H9 (cell line): ENCODE measurements at regions not wholly inside any gene's neighbourhood (a gene's known extent, or its start where the extent isn't known, plus 50 kb on each side); places are given as distances from the start of the nearest gene placed in this dataset.

Experiments used
- DNase-seq: peaks from one replicate; pipeline ENCODE4 v3.0.0-alpha.2; 2017
- H2AFZ ChIP-seq: one replicate; pipeline ENCODE4 v1.6.1; 2013; ENCODE audit warnings: mild to moderate bottlenecking, low read length, control low read depth, moderate library complexity
- H2AK5ac ChIP-seq: 2 replicates; pipeline ENCODE4 v1.6.1; 2013; ENCODE audit warnings: low read length, control low read depth, mixed read lengths; ENCODE audit not compliant: insufficient read length
- H2BK120ac ChIP-seq: one replicate; pipeline ENCODE4 v1.6.1; 2013; ENCODE audit warnings: low read depth, mild to moderate bottlenecking, low read length, control low read depth, inconsistent platforms; ENCODE audit not compliant: poor library complexity, severe bottlenecking
- H2BK12ac ChIP-seq: 2 replicates; pipeline ENCODE4 v1.6.1; 2013; ENCODE audit warnings: low read length, control low read depth, mixed read lengths, low read depth; ENCODE audit not compliant: insufficient read length
- H2BK15ac ChIP-seq: 2 replicates; pipeline ENCODE4 v1.6.1; 2013; ENCODE audit warnings: low read depth, low read length, control low read depth
- H2BK20ac ChIP-seq: one replicate; pipeline ENCODE4 v1.6.1; 2013; ENCODE audit warnings: low read depth, mild to moderate bottlenecking, low read length, control low read depth, inconsistent platforms; ENCODE audit not compliant: poor library complexity, severe bottlenecking
- H2BK5ac ChIP-seq: 2 replicates; pipeline ENCODE4 v1.6.1; 2013; ENCODE audit warnings: low read length, control low read depth, mixed read lengths; ENCODE audit not compliant: insufficient read length
- H3K14ac ChIP-seq: 2 replicates; pipeline ENCODE4 v1.6.1; 2013; ENCODE audit warnings: low read length, control low read depth; ENCODE audit not compliant: insufficient read depth
- H3K18ac ChIP-seq: 2 replicates; pipeline ENCODE4 v1.6.1; 2013; ENCODE audit warnings: low read depth, mild to moderate bottlenecking, mixed read lengths, low read length, control low read depth; ENCODE audit not compliant: insufficient read length
- H3K23ac ChIP-seq: 2 replicates; pipeline ENCODE4 v1.6.1; 2013; ENCODE audit warnings: low read length, control low read depth, mixed read lengths, low read depth; ENCODE audit not compliant: insufficient read length
- H3K23me2 ChIP-seq: 2 replicates; pipeline ENCODE4 v1.6.1; 2013; ENCODE audit warnings: low read depth, mild to moderate bottlenecking, mixed read lengths, low read length, control low read depth; ENCODE audit not compliant: insufficient read length, poor library complexity, severe bottlenecking
- H3K27ac ChIP-seq: 2 replicates; pipeline ENCODE4 v1.5.1; 2013; ENCODE audit warnings: low read length, control low read depth, mixed read lengths, low read depth; ENCODE audit not compliant: insufficient read length
- H3K27me3 ChIP-seq: 2 replicates; pipeline ENCODE4 v1.6.1; 2013; ENCODE audit warnings: low read length, control low read depth, inconsistent platforms; ENCODE audit not compliant: insufficient read depth
- H3K4ac ChIP-seq: 2 replicates; pipeline ENCODE4 v1.6.1; 2013; ENCODE audit warnings: low read depth, mild to moderate bottlenecking, control low read depth, inconsistent platforms, low read length, moderate library complexity
- H3K4me1 ChIP-seq: 2 replicates; pipeline ENCODE4 v1.6.1; 2013; ENCODE audit warnings: low read length, control low read depth, inconsistent platforms; ENCODE audit not compliant: insufficient read depth
- H3K4me2 ChIP-seq: 2 replicates; pipeline ENCODE4 v1.6.1; 2013; ENCODE audit warnings: low read length, control low read depth, mixed read lengths; ENCODE audit not compliant: insufficient read length, insufficient read depth
- H3K56ac ChIP-seq: 2 replicates; pipeline ENCODE4 v1.6.1; 2013; ENCODE audit warnings: low read depth, mild to moderate bottlenecking, mixed read lengths, low read length, control low read depth; ENCODE audit not compliant: insufficient read length
- H3K79me1 ChIP-seq: 2 replicates; pipeline ENCODE4 v1.6.1; 2013; ENCODE audit warnings: low read depth, mild to moderate bottlenecking, moderate library complexity, low read length, control low read depth, inconsistent platforms; ENCODE audit not compliant: insufficient read depth, poor library complexity, severe bottlenecking
- H3K79me2 ChIP-seq: 2 replicates; pipeline ENCODE4 v1.6.1; 2013; ENCODE audit warnings: low read length, control low read depth, inconsistent platforms; ENCODE audit not compliant: insufficient read depth
- H3K9ac ChIP-seq: 2 replicates; pipeline ENCODE4 v1.6.1; 2013; ENCODE audit warnings: low read length, control low read depth, mixed read lengths; ENCODE audit not compliant: insufficient read length; ENCODE audit errors: extremely low read depth
- H3K9me3 ChIP-seq: one replicate; pipeline ENCODE4 v1.6.1; 2013; ENCODE audit warnings: low read depth, low read length, inconsistent platforms; ENCODE audit not compliant: control insufficient read depth
- H3T11ph ChIP-seq: one replicate; pipeline ENCODE4 v1.6.1; 2013; ENCODE audit warnings: mild to moderate bottlenecking, low read length, control low read depth, inconsistent platforms
- H4K20me1 ChIP-seq: one replicate; pipeline ENCODE4 v1.6.1; 2013; ENCODE audit not compliant: control insufficient read depth, insufficient read length, insufficient read depth
- H4K5ac ChIP-seq: 2 replicates; pipeline ENCODE4 v1.6.1; 2013; ENCODE audit warnings: low read depth, mild to moderate bottlenecking, mixed read lengths, low read length, control low read depth; ENCODE audit not compliant: insufficient read length
- H4K8ac ChIP-seq: replicated peaks from 2 replicates; pipeline ENCODE4 v1.6.1; 2013; ENCODE audit warnings: low read length, control low read depth, mixed read lengths, low read depth; ENCODE audit not compliant: insufficient read length
- H4K91ac ChIP-seq: 2 replicates; pipeline ENCODE4 v1.6.1; 2013; ENCODE audit warnings: low read depth, mild to moderate bottlenecking, moderate library complexity, mixed read lengths, low read length, control low read depth; ENCODE audit not compliant: insufficient read length
- H3K27ac Mint-ChIP-seq, 3 experiments: 2 replicates in 2 of 3; 3 replicates in 1 of 3; pipeline ENCODE4 v1.8.0; 2020 to 2021; ENCODE audit warnings: mixed read lengths in 3 of 3, mild to moderate bottlenecking in 1 of 3, moderate library complexity in 1 of 3
- H3K27me3 Mint-ChIP-seq: 2 replicates; pipeline ENCODE4 v1.8.0; 2021; ENCODE audit warnings: low read depth, mild to moderate bottlenecking, moderate library complexity, mixed read lengths
- H3K36me3 Mint-ChIP-seq, 3 experiments: 2 replicates in 2 of 3; 3 replicates in 1 of 3; pipeline ENCODE4 v1.8.0; 2020 to 2021; ENCODE audit warnings: low read depth in 3 of 3, mixed read lengths in 3 of 3; ENCODE audit not compliant: insufficient read depth in 1 of 3
- H3K4me1 Mint-ChIP-seq, 2 experiments: 2 replicates each; pipeline ENCODE4 v1.8.0; 2020; ENCODE audit warnings: mixed read lengths in 2 of 2
- H3K4me3 Mint-ChIP-seq, 2 experiments: 2 replicates in 1 of 2; 3 replicates in 1 of 2; pipeline ENCODE4 v1.8.0; 2020 to 2021; ENCODE audit warnings: mild to moderate bottlenecking in 2 of 2, mixed read lengths in 2 of 2, moderate library complexity in 1 of 2
- H3K9me3 Mint-ChIP-seq, 2 experiments: 2 replicates in 1 of 2; 3 replicates in 1 of 2; pipeline ENCODE4 v1.8.0; 2020; ENCODE audit warnings: mild to moderate bottlenecking in 2 of 2, mixed read lengths in 2 of 2, moderate library complexity in 1 of 2
- CTCF ChIP-seq: fragments of 200-600 bp; sonication (generic); conservative IDR thresholded peaks from 3 replicates; pipeline ENCODE4 v1.8.0; 2021; ENCODE audit warnings: antibody characterized with exemption, mild to moderate bottlenecking
- WGBS: extraction: QIAGEN DNeasy Blood & Tissue Kit; methylation state at CpG from one replicate; pipeline ENCODE4 v1.1.7; 2013; ENCODE audit warnings: missing lambda C conversion rate, low lambda C conversion rate, mixed read lengths; ENCODE audit not compliant: insufficient read length; ENCODE audit errors: extremely low coverage; 5-methylcytosine and 5-hydroxymethylcytosine counted together

DNA sequence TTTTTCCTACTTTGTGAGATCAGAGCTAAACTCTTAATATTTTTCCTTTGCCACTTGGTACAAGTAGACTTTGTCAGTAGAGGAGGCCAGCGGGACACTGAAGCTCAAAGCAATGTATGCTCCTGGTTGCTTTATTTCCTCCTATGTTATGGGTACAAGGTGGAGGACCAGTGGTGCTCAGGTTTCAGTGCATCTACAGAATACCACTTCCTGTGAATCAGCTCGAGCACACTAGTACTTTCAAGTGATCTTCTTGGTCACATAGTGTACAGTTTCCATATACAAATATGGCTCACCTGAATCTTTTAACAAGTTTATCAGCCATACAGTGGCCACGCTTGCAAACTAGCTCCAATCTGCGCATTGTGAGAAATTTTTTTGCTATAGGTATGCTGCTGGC lies 1674.8 kb upstream of the TMEFF2 start:
- no peak overlapping the region for H2BK5ac ChIP-seq
- no CpG with 5 or more reads among the region's 4 CpGs for WGBS
- no peak overlapping the region for H4K5ac ChIP-seq
- no peak overlapping the region for H3K9ac ChIP-seq
- H3T11ph ChIP-seq, result no peak overlapping the region
- no peak overlapping the region for H3K4me3 Mint-ChIP-seq
- H4K91ac ChIP-seq, result no peak overlapping the region
- no peak overlapping the region for H2BK12ac ChIP-seq
- no peaks in the 10 kb centered on the region for H3K79me1 ChIP-seq
- H3K23ac ChIP-seq, result no peak overlapping the region
- no peak overlapping the region for H3K18ac ChIP-seq
- H3K27ac ChIP-seq, result no peak overlapping the region
- H3K9me3 ChIP-seq, result no peaks in the 10 kb centered on the region
- no peak overlapping the region for H2BK120ac ChIP-seq
- no peak overlapping the region for H2BK15ac ChIP-seq
- no peaks in the 10 kb centered on the region for H3K27me3 ChIP-seq
- H2AK5ac ChIP-seq, result no peak overlapping the region
- TF ChIP-seq CTCF, result no peak
- H3K4ac ChIP-seq, result no peak overlapping the region
- no peak overlapping the region for H4K8ac ChIP-seq
- H3K56ac ChIP-seq, result no peak overlapping the region
- no peaks in the 10 kb centered on the region for H3K27me3 Mint-ChIP-seq
- no peaks in the 10 kb centered on the region; the same call in 1 of the 2 replicates for H3K79me2 ChIP-seq
- H4K20me1 ChIP-seq, result no peaks in the 10 kb centered on the region
- no peaks in the 10 kb centered on the region for H3K4me1 ChIP-seq
- H3K14ac ChIP-seq, result no peak overlapping the region
- H3K23me2 ChIP-seq, result no peaks in the 10 kb centered on the region
- H3K4me1 Mint-ChIP-seq, result no peaks in the 10 kb centered on the region
- no peak overlapping the region for H2BK20ac ChIP-seq
- no peaks in the 10 kb centered on the region for H3K36me3 Mint-ChIP-seq
- DNase-seq, result no peak
- H3K4me2 ChIP-seq, result no peak overlapping the region
- H3K9me3 Mint-ChIP-seq, result peaks cover 3 to 5% of the 10 kb centered on the region in 2 experiments; a peak in 3 of 5 replicates
- H3K27ac Mint-ChIP-seq, result no peak overlapping the region
- no peak overlapping the region for H2AFZ ChIP-seq
